ENCODE measurements at regions not wholly inside any gene's neighbourhood (a gene's known extent, or its start where the extent isn't known, plus 50 kb on each side); places are given as distances from the start of the nearest gene placed in this dataset.

GRCh38 chr2:157170299-157170698 is 87.2 kb upstream of the GALNT5 start:
- no peak overlapping the region for H3K27ac Mint-ChIP-seq
- H3K9me3 Mint-ChIP-seq (ENCODE audit: low read depth), result no peaks in the 10 kb centered on the region
- POLR2A ChIA-PET, result no interaction called here
- H3K4me1 Mint-ChIP-seq, result no peaks in the 10 kb centered on the region
- no peaks in the 10 kb centered on the region for H3K36me3 Mint-ChIP-seq (ENCODE audit: low read depth)
- H3K4me3 Mint-ChIP-seq, result no peak overlapping the region
- ATAC-seq, result no peak
- peaks cover 8% of the 10 kb centered on the region for H3K27me3 Mint-ChIP-seq
- no peak for DNase-seq
- CTCF ChIA-PET, result no interaction called here
- intact Hi-C loops (cut with DNase I, micrococcal nuclease), result no loop called here

- intact Hi-C loops (cut with DNase I, micrococcal nuclease), result no loop called here
- ChIA-PET CTCF (no interaction called here), POLR2A (no interaction called here)
- Mint-ChIP-seq H3K36me3 (ENCODE audit: low read depth) (no peaks in the 10 kb centered on the region), H3K4me3 (no peak overlapping the region), H3K4me1 (no peaks in the 10 kb centered on the region), H3K27ac (no peak overlapping the region), H3K27me3 (peaks cover 4% of the 10 kb centered on the region), H3K9me3 (ENCODE audit: low read depth) (peaks cover 1% of the 10 kb centered on the region)
- DNase-seq, result no peak
- no peak for ATAC-seq
Measured at GRCh38 chr2:157172239-157172638, 85.3 kb upstream of the GALNT5 start.

- intact Hi-C loops (cut with DNase I, micrococcal nuclease), result no loop called here
- peaks cover 1% of the 10 kb centered on the region for H3K9me3 Mint-ChIP-seq (ENCODE audit: low read depth)
- no peak overlapping the region for H3K4me3 Mint-ChIP-seq
- DNase-seq (no peak), ATAC-seq (no peak)
- H3K27ac Mint-ChIP-seq, result no peak overlapping the region
- POLR2A ChIA-PET, result no interaction called here
- H3K36me3 Mint-ChIP-seq (ENCODE audit: low read depth), result no peaks in the 10 kb centered on the region
- CTCF ChIA-PET, result interaction anchor here (1.5 kb wide), 1 partner anchor 129 kb away, joined by 4 read pairs; no protein-coding TSS in a partner anchor
- H3K27me3 Mint-ChIP-seq, result peaks cover 4% of the 10 kb centered on the region
- no peaks in the 10 kb centered on the region for H3K4me1 Mint-ChIP-seq
Measured at GRCh38 chr2:157172866-157173578, 84.5 kb upstream of the GALNT5 start.

GRCh38 chr2:157173740-157174184 is 83.7 kb upstream of the GALNT5 start:
- H3K27ac Mint-ChIP-seq, result no peak overlapping the region
- no peak overlapping the region for H3K4me3 Mint-ChIP-seq
- CTCF ChIA-PET, result interaction anchor here (0.9 to 1.5 kb wide), 2 partner anchors 129 to 189 kb away, joined by 3 to 4 read pairs; no protein-coding TSS in a partner anchor
- peaks cover 4% of the 10 kb centered on the region for H3K27me3 Mint-ChIP-seq
- POLR2A ChIA-PET, result interaction anchor here (0.6 kb wide), 1 partner anchor 788 kb away, joined by 3 read pairs; no protein-coding TSS in a partner anchor
- DNase-seq, result no peak
- intact Hi-C loops (cut with DNase I, micrococcal nuclease), result no loop called here
- no peaks in the 10 kb centered on the region for H3K36me3 Mint-ChIP-seq (ENCODE audit: low read depth)
- ATAC-seq, result no peak
- H3K4me1 Mint-ChIP-seq, result no peaks in the 10 kb centered on the region
- H3K9me3 Mint-ChIP-seq (ENCODE audit: low read depth), result peaks cover 1% of the 10 kb centered on the region

- ChIA-PET POLR2A (interaction anchor here (0.6 kb wide), 1 partner anchor 789 kb away, joined by 3 read pairs; no protein-coding TSS in a partner anchor), CTCF (interaction anchor here (0.5 to 1.5 kb wide), 3 partner anchors 32 to 189 kb away, joined by 3 to 4 read pairs (median 4); no protein-coding TSS in a partner anchor)
- intact Hi-C loops (cut with DNase I, micrococcal nuclease), result no loop called here
- Mint-ChIP-seq H3K27ac (no peak overlapping the region), H3K4me3 (no peak overlapping the region), H3K4me1 (no peaks in the 10 kb centered on the region), H3K27me3 (peaks cover 5% of the 10 kb centered on the region), H3K36me3 (ENCODE audit: low read depth) (no peaks in the 10 kb centered on the region), H3K9me3 (ENCODE audit: low read depth) (peaks cover 1% of the 10 kb centered on the region)
- DNase-seq, result no peak
- no peak for ATAC-seq
Measured at GRCh38 chr2:157174321-157174720, 83.2 kb upstream of the GALNT5 start.

- no peaks in the 10 kb centered on the region for H3K36me3 Mint-ChIP-seq (ENCODE audit: low read depth)
- peaks cover 5% of the 10 kb centered on the region for H3K27me3 Mint-ChIP-seq
- no peak overlapping the region for H3K4me3 Mint-ChIP-seq
- peaks cover 1% of the 10 kb centered on the region for H3K9me3 Mint-ChIP-seq (ENCODE audit: low read depth)
- no peaks in the 10 kb centered on the region for H3K4me1 Mint-ChIP-seq
- ATAC-seq, result no peak
- POLR2A ChIA-PET, result interaction anchor here (0.6 kb wide), 1 partner anchor 69 kb away, joined by 4 read pairs; no protein-coding TSS in a partner anchor
- DNase-seq, result no peak
- CTCF ChIA-PET, result no interaction called here
- no peak overlapping the region for H3K27ac Mint-ChIP-seq
- intact Hi-C loops (cut with DNase I, micrococcal nuclease), result no loop called here
Measured at GRCh38 chr2:157176602-157177001, 80.9 kb upstream of the GALNT5 start.

GRCh38 chr2:157178874-157179273 is 78.6 kb upstream of the GALNT5 start:
- Mint-ChIP-seq H3K4me1 (peaks cover 7% of the 10 kb centered on the region), H3K36me3 (ENCODE audit: low read depth) (no peaks in the 10 kb centered on the region), H3K9me3 (ENCODE audit: low read depth) (peaks cover 1% of the 10 kb centered on the region), H3K27ac (no peak overlapping the region), H3K27me3 (peaks cover 2% of the 10 kb centered on the region), H3K4me3 (no peak overlapping the region)
- DNase-seq (peak; percentile 14), ATAC-seq (no peak)
- ChIA-PET CTCF (interaction anchor here (0.8 kb wide), 1 partner anchor 15 kb away, joined by 3 read pairs; no protein-coding TSS in a partner anchor), POLR2A (no interaction called here)
- intact Hi-C loops (cut with DNase I, micrococcal nuclease), result no loop called here

GRCh38 chr2:157179324-157180105 is 78.0 kb upstream of the GALNT5 start:
- ATAC-seq (no peak), DNase-seq (no peak)
- intact Hi-C loops (cut with DNase I, micrococcal nuclease), result no loop called here
- Mint-ChIP-seq H3K4me3 (no peak overlapping the region), H3K27me3 (peaks cover 2% of the 10 kb centered on the region), H3K4me1 (peaks cover 11% of the 10 kb centered on the region), H3K36me3 (ENCODE audit: low read depth) (no peaks in the 10 kb centered on the region), H3K9me3 (ENCODE audit: low read depth) (peaks cover 1% of the 10 kb centered on the region), H3K27ac (no peak overlapping the region)
- ChIA-PET CTCF (interaction anchor here (1.0 to 1.4 kb wide), 2 partner anchors 14 to 15 kb away, joined by 3 read pairs; no protein-coding TSS in a partner anchor), POLR2A (no interaction called here)

- ATAC-seq (no peak), DNase-seq (no peak)
- Mint-ChIP-seq H3K27me3 (peaks cover 2% of the 10 kb centered on the region), H3K27ac (no peak overlapping the region), H3K36me3 (ENCODE audit: low read depth) (no peaks in the 10 kb centered on the region), H3K9me3 (ENCODE audit: low read depth) (peaks cover 1% of the 10 kb centered on the region), H3K4me3 (no peak overlapping the region), H3K4me1 (peaks cover 11% of the 10 kb centered on the region)
- CTCF ChIA-PET, result interaction anchor here (1.0 to 1.4 kb wide), 3 partner anchors 13 to 15 kb away, joined by 3 to 6 read pairs (median 3); no protein-coding TSS in a partner anchor
- intact Hi-C loops (cut with DNase I, micrococcal nuclease), result no loop called here
- POLR2A ChIA-PET, result no interaction called here
Measured at GRCh38 chr2:157180359-157180758, 77.1 kb upstream of the GALNT5 start.

- CTCF ChIA-PET, result interaction anchor here (1.0 to 1.4 kb wide), 3 partner anchors 12 to 1808 kb away, joined by 3 to 6 read pairs (median 3); no protein-coding TSS in a partner anchor
- no peak overlapping the region for H3K4me3 Mint-ChIP-seq
- no peaks in the 10 kb centered on the region for H3K36me3 Mint-ChIP-seq (ENCODE audit: low read depth)
- no peak for DNase-seq
- H3K9me3 Mint-ChIP-seq (ENCODE audit: low read depth), result peaks cover 1% of the 10 kb centered on the region
- POLR2A ChIA-PET, result no interaction called here
- H3K27ac Mint-ChIP-seq, result no peak overlapping the region
- peaks cover 11% of the 10 kb centered on the region for H3K4me1 Mint-ChIP-seq
- intact Hi-C loops (cut with DNase I, micrococcal nuclease), result no loop called here
- peaks cover 3% of the 10 kb centered on the region for H3K27me3 Mint-ChIP-seq
- no peak for ATAC-seq
Measured at GRCh38 chr2:157181234-157181633, 76.3 kb upstream of the GALNT5 start.

- no peaks in the 10 kb centered on the region for H3K36me3 Mint-ChIP-seq (ENCODE audit: low read depth)
- H3K27me3 Mint-ChIP-seq, result peaks cover 3% of the 10 kb centered on the region
- H3K4me3 Mint-ChIP-seq, result no peak overlapping the region
- H3K9me3 Mint-ChIP-seq (ENCODE audit: low read depth), result no peaks in the 10 kb centered on the region
- intact Hi-C loops (cut with DNase I, micrococcal nuclease), result no loop called here
- no peak overlapping the region for H3K27ac Mint-ChIP-seq
- ATAC-seq, result no peak
- no peak for DNase-seq
- POLR2A ChIA-PET, result no interaction called here
- CTCF ChIA-PET, result interaction anchor here (0.7 to 2.2 kb wide), 3 partner anchors 11 to 948 kb away, joined by 3 to 10 read pairs (median 3); no protein-coding TSS in a partner anchor
- H3K4me1 Mint-ChIP-seq, result peaks cover 11% of the 10 kb centered on the region
Measured at GRCh38 chr2:157182204-157182709, 75.2 kb upstream of the GALNT5 start.

All from activated CD4-positive, alpha-beta T cell treated with anti-CD3 and anti-CD28 coated beads for 36 hours (primary cell).